ENCODE measurements at regions not wholly inside any gene's neighbourhood (a gene's known extent, or its start where the extent isn't known, plus 50 kb on each side); places are given as distances from the start of the nearest gene placed in this dataset.

DNA sequence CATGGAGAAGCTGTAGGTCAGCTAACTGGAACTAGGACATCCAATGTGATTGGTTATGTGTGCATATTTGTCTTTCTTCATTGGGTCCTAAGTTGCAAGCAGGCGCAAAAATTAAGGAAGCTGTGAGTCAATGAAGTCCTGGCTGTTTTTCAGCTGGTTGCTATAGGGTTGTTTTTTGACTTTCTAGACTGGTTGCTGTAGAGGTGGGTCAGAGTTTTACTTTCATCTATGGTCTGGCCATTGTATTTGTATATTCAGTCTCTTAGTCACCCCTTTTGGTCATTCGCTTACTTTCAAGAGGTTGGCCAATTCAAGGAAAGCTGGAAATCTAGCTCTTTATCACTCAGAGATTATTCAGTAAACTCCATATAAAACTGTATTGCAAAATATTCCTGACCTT, 62.0 kb upstream of the AMZ2 start:
- no peak overlapping the region for H2BK5ac ChIP-seq (ENCODE audit: low read depth, low read length)
- no peak overlapping the region for H3K9ac ChIP-seq (replicated peaks in 1 of 4; ENCODE audit: extremely low read depth in 1 of 4, low read depth in 3 of 4, low read length in 3 of 4)
- H3K27me3 ChIP-seq (replicated peaks in 1 of 4; ENCODE audit: control insufficient read depth in 3 of 4, extremely low read depth in 1 of 4, insufficient read depth in 3 of 4, low read length in 3 of 4): no peaks in the 10 kb centered on the region
- no peak overlapping the region for H3K27ac ChIP-seq (ENCODE audit: low read depth, low read length)
- no peak overlapping the region for H3K18ac ChIP-seq (ENCODE audit: extremely low read depth, low read length)
- DNase-seq (ENCODE audit: low read depth in 1 of 2, low spot score in 2 of 2) (no peak), FAIRE-seq (no peak)
- no peak overlapping the region for H4K91ac ChIP-seq (replicated peaks; ENCODE audit: insufficient read length, low read length)
- H3K56ac ChIP-seq (replicated peaks; ENCODE audit: insufficient read length, low read depth, low read length): no peak overlapping the region
- no peaks in the 10 kb centered on the region for H3K36me3 ChIP-seq (ENCODE audit: control insufficient read depth in 2 of 4, insufficient read depth in 4 of 4, low read length in 3 of 4)
- no peak overlapping the region for H3K4ac ChIP-seq (replicated peaks; ENCODE audit: insufficient read length, low read depth, low read length)
- no peaks in the 10 kb centered on the region for H3K79me2 ChIP-seq (ENCODE audit: control insufficient read depth in 1 of 2, insufficient read depth in 2 of 2, low read length in 2 of 2)
- ChIA-PET POLR2A (ENCODE audit: partially characterized antibody) (interaction anchor here (1.3 kb wide), 1 partner anchor 15 kb away, joined by 6 read pairs; no protein-coding TSS in a partner anchor), CTCF (ENCODE audit: partially characterized antibody) (interaction anchor here (1.0 to 8.7 kb wide), 8 partner anchors 9 to 213 kb away, joined by 3 to 63 read pairs (median 8); no protein-coding TSS in a partner anchor)
- peaks cover 0 to 4% (median 2%) of the 10 kb centered on the region in 4 experiments; a peak in 3 of 7 replicates for H3K4me1 ChIP-seq (replicated peaks in 1 of 4; ENCODE audit: control insufficient read depth in 3 of 4, insufficient read depth in 4 of 4, low read length in 3 of 4)
- H2BK12ac ChIP-seq (ENCODE audit: low read depth, low read length): no peak overlapping the region
- no peaks in the 10 kb centered on the region for H3K9me3 ChIP-seq (ENCODE audit: insufficient read depth in 2 of 2, low read depth in 1 of 2, low read length in 1 of 2)
- TF ChIP-seq JUND (IDR thresholded peaks at IDR 0.05; ENCODE audit: low read length): no peak
- 96% methylated on average over 2 of the region's 2 CpGs; no CpG with 5 or more reads in 1 of the 2 experiments for WGBS, 2 experiments (ENCODE audit: extremely low coverage in 1 of 2, insufficient coverage in 1 of 2, insufficient read length in 1 of 2, insufficient replicate concordance in 2 of 2, low coverage in 1 of 2, low lambda C conversion rate in 2 of 2, missing lambda C conversion rate in 1 of 2)
- H2BK120ac ChIP-seq (replicated peaks; ENCODE audit: low read depth, low read length): no peak overlapping the region
- H4K5ac ChIP-seq (ENCODE audit: insufficient read length, low read depth, low read length): no peak overlapping the region
- H3K23ac ChIP-seq (ENCODE audit: insufficient read length): no peak overlapping the region
- no peak overlapping the region for H4K8ac ChIP-seq (ENCODE audit: extremely low read depth, insufficient read depth, low read length)
- H3K14ac ChIP-seq (ENCODE audit: insufficient read length): no peak overlapping the region
- no peak overlapping the region for H2AFZ ChIP-seq (ENCODE audit: low read length)
- no peak overlapping the region for H2BK15ac ChIP-seq (ENCODE audit: low read length)
- no peaks in the 10 kb centered on the region for H3K23me2 ChIP-seq (ENCODE audit: low read depth, low read length)
- no peak overlapping the region for H3K4me2 ChIP-seq (ENCODE audit: insufficient read depth in 1 of 2, low read depth in 2 of 2, low read length in 2 of 2)
- no peak overlapping the region for H3K4me3 ChIP-seq (ENCODE audit: extremely low read depth in 1 of 4, insufficient read depth in 2 of 4, low read depth in 3 of 4, low read length in 4 of 4)
- no peak overlapping the region for H2AK5ac ChIP-seq (ENCODE audit: low read depth, low read length)
- H4K20me1 ChIP-seq (replicated peaks in 1 of 2; ENCODE audit: control insufficient read depth in 1 of 2, insufficient read depth in 2 of 2, low read length in 2 of 2): no peaks in the 10 kb centered on the region
- no peak overlapping the region for H2BK20ac ChIP-seq (ENCODE audit: low read length)
- no peaks in the 10 kb centered on the region for H3K79me1 ChIP-seq (ENCODE audit: low read depth, low read length)

Measured in H1 (cell line).